ENCODE measurements at regions not wholly inside any gene's neighbourhood (a gene's known extent, or its start where the extent isn't known, plus 50 kb on each side); places are given as distances from the start of the nearest gene placed in this dataset.

DNA sequence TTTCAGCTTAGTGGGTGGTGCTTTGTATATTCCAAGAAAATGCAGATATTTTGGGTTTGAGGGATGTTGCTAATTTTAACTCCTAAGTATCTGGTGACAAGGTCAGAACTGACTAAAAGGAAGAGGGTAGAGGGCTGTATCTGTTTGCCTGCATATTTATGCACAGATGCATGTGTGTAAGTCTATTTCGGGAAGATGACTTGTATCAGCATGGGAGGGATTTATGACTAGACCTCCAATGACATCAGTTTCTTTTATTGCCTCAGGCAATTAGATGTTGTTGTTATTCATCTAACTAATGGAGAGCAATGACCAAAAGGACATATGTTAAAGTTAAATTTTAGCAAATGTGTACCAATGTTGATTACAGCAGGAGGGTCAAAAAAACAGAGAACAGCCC, 734.3 kb downstream of the QKI start:
- TF ChIP-seq CTCF (IDR thresholded peaks at IDR 0.05; ENCODE audit: low read depth, low read length): no peak
- TF ChIP-seq EZH2phosphoT487 (IDR thresholded peaks at IDR 0.05; ENCODE audit: low read depth): no peak
